GM18868 (cell line): ENCODE measurements at regions not wholly inside any gene's neighbourhood (a gene's known extent, or its start where the extent isn't known, plus 50 kb on each side); places are given as distances from the start of the nearest gene placed in this dataset.

Source experiments
- ATAC-seq: cut with Tn5 transposase; IDR thresholded peaks from one replicate; pipeline ENCODE4 v1.9.1; 2021; ENCODE audit warnings: mild to moderate bottlenecking, moderate library complexity; ENCODE audit not compliant: unreplicated experiment

- ATAC-seq, result no peak
Measured at GRCh38 chr13:31925079-31925478, 106.5 kb upstream of the FRY start.

GRCh38 chr13:31927219-31927653, 104.3 kb upstream of the FRY start:
- no peak for ATAC-seq

DNA sequence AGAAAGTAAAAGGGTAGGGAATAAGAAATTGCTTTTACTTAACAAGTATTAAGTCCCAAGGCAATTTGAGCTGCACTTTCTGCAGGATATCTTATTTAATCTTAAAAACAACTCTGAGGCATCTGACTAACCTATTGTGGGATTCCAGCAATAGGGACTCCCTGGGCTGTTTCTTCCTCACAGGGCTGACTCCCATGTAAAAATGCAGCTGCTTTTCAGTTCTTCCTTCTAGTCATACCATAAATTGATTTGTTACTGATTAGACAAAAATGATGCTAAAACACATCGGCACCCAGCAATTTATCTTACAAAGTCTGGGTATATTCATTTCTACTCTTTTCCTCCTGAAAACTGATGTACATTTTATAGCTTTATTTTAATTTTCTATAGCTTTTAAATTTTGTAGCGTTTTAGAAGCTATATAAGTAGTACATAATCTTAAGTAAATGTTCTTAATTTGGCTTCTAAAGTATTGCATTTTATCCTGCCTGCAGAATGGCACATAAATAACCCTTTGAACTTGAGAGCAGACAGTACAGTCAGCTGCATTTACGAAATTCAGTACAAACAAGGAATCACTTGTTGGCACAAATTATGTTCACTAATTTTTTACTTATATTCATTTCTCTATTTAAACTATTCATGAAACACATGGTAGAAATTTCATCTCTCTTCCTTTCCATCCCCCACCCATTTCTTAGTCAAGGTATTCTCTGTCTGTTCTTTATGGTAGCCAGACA, 102.4 kb upstream of the FRY start:
- ATAC-seq, result no peak

DNA sequence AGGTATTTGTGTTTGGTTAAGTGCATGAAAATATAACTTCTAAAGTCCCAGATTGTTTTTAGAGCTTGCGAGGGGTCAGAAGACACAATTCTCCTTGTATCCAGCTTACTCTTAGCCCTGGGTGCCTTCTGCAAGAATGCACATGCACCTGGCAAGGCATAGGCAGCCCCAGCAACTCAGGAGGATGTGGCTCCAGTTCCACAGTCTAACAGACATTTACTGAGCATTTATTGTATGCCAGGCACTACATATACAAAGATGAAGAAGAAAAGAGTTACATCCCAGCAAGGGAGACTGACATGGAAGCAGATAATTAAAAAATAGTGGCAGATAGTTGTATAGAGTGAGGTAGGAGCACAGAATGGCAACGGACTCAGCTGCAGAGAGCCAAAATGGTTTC, 101.1 kb upstream of the FRY start:
- peak; percentile 30 for ATAC-seq

DNA sequence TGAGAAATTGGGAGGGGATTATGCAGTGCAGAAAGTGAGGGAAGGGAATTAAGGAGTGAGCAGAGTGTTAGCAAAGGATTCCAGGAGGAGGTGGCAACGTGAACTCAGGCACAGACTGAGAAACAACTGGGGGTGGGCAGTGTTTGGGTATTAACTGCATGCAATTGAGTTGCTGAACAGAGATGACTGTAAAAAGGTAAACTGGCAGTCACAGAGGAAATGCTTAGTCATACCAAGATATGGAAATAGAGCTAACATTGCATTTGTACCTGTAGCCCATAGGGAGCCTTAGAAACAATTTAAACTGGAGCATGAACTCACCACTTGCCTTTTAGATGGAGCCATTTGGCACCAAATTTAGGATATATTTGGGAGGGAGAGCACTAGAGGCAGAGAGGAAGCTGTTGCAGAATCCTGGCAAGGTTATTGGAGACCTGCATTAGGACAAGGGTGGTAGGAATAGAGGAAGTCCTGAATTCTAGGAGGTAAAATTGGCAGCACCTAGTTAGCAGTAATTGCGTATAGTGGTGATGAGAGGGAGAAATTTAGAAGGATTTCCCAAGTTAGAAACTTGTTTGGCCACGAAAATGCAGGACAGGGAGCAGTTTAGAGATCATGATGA, 100.6 kb upstream of the FRY start:
- peak; percentile 99 for ATAC-seq

DNA sequence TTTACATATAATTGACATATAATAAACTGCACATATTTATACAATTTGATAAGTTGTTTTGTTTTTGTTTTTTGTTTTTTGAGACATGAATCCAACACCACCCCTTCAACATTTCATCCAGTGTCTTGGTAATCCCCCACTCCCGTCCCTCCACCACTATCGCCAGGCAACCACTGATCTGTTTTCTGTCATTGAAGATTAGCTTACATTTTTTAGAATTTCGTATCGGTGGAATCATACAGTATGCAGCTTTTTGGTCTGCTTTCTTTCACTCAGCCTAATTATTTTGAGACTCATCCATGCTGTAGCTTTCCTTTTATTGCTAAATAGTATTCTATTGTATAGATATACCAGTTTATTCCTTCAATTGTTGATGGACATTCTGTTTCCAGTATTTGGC, 94.1 kb upstream of the FRY start:
- ATAC-seq, result no peak

- no peak for ATAC-seq
Measured at GRCh38 chr13:31940076-31940475, 91.5 kb upstream of the FRY start.

DNA sequence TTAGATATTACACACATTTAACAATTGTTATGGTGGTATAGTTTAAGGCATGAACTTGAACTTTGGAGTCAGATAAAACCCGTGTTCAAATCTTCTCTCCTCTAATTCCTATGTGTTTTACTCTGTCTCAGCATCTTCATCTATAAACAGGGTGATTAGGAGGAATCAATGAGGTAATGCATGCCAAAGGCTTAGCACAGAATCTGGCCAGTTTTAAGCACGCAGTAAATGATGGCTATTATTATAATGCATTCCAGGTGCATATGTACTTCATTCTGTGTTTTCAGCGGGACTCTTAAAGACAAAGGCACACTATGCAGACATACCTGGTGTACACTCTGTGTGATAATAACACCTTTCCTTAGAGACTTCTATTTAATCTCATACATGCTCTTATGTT, 88.0 kb upstream of the FRY start:
- ATAC-seq, result no peak

DNA sequence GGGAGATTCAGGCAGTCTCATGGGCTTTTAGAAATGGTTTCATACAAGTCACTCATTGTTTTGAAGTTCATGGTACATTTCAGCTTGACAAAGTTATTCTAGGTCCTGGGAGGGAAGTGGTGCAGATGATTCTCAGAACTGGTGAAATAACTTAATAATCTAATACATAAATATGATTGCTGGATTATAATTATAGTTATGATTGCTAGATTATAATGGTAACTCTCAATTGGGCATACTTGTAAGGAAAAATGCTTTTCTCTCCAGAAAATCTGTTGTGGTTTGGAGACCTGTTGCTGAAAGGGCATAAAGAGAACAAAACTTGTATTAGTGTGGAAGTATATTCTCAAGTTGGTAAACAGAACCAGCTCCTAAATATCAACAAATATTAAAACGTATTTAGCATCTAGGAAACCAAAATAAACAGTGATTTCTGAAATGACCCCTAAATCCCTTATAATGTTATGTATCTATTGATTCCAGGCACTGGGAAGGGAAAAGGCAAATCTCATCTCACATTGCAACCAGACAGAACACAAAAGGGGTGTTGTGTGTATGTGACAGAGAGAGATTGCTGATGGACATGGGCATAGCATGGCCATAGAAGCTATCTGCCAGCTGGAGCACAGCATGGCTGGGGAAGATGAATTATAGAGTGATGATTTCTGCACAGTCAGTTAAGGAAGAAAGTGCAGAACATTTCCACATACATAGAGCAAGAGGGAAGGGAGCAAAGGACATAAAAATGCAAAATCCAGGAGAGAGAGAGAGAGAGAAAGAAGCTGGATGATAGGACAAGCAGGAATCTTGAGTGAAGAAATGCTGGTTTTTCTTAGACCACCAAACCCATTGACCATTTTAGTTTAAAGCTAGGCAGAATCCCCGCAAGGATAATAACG, 87.1 kb upstream of the FRY start:
- no peak for ATAC-seq

DNA sequence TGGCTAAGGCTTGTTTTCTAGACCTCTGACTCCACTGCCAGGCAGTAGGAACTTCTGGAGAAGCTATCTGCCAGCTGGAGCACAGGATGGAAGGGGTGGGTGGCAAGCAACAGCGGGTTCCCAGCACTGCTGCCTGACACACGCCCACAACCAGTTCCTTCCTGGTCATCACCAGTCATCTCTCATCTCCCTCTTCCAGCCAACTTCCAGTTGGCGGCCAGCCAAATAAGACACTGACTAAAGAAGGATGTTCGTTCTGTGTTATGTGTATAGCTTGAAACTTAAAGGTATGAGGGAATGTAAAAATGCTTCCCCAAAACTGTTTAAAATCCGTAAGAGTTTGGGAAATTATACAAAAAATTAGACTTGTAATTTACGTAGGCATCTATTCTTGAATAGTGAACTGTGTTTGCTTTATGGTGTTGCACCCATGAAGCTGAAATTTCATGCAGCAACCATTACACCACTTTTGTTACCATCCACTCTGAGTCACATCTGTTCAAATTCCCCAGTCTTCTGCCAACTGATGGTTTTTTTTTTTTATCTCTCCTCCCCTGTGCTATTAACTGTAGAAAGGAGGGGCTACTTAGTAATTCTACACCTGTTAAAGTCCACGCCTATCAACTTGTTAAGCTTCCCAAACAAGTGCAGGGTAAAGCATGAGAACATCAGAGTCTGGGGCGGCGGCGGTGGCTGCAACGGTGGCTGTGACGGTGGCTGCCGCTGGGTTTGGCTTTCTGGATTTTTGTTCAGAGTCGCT, 86.2 kb upstream of the FRY start:
- no peak for ATAC-seq

DNA sequence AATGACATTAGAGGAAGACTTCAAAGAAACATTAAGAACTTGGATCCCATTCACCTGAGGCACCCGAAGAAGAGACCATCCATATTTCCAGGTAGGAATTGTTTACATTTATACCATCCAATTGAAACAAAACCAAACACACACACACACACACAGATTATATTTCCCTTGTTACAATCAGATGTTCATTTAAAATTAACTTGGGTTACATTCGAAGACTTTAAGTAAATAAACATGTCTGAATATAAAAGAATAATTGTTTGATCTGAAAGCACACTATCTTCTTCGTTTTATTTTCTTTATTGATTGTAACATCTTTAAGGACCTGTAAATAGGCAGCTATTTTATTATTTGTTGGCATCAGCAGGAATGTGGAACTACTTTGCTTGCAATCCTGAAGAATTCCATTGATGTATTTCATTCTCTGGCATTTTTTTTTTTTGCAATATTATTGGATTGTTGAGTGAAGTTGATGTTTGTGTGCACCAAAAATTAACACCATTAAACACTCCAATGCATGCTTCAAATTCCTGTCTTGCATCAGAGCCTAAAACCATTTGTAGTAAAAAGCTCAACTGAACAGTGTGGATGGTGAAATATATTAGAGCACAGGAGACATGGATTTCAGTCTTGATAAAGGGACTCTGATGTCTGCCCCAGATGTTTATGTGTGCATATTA, 85.3 kb upstream of the FRY start:
- ATAC-seq, result no peak

DNA sequence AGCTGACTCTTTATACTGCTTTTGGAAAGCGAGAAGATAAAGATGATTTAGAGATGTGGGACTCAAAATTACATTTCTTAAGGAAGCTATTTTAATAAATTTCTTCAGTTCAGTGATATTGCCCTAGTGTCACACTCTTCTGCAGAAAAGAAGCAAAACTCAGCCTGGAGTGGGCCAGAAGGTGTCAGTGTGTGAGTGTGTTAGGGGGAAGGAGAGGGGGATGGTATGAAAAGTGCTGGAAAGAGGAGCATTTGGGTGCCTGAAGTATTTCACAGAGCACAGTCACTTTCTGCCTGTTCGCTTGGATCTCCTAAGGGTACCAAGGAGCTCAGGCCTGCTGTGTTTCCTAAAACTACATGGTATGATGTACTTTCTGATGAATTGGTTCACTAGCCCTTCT, 84.5 kb upstream of the FRY start:
- no peak for ATAC-seq

DNA sequence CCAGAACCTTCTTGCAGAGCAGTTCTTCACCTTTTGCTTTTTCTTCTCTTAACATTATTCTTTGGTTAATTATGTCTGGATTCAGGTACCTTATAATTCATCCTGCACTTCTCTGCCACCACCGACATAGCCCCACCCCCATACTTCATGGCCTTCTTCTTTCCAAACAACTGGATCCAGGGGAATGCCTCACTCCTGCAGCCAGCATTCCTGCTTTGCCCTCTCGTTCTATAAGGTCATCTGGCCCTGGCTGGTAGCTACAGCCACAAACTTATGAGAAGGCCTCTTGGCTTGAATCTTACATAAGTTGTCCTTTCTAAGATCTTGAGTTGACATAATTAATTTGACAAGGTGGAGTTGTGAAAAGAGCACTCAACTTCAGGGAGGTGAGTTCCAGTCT, 84.1 kb upstream of the FRY start:
- no peak for ATAC-seq

DNA sequence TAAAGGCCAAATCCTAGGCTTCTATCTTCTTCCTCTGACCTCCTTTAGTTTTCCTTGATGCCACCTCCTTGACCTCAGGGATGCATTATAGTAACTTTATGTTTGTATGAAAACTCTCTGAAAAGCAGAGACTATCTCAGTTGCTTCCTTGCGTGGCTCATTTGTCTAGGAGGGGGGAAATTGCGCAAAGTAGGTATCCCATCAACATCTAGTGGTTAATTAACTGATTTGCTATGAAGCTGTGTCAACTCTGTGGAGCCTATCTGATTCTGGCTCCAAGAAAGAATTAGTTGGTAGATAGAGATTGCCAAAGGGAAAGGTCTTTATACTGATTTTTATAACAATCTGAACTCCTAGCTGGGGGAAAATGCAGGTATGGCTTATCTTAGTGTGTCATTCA, 82.1 kb upstream of the FRY start:
- no peak for ATAC-seq

DNA sequence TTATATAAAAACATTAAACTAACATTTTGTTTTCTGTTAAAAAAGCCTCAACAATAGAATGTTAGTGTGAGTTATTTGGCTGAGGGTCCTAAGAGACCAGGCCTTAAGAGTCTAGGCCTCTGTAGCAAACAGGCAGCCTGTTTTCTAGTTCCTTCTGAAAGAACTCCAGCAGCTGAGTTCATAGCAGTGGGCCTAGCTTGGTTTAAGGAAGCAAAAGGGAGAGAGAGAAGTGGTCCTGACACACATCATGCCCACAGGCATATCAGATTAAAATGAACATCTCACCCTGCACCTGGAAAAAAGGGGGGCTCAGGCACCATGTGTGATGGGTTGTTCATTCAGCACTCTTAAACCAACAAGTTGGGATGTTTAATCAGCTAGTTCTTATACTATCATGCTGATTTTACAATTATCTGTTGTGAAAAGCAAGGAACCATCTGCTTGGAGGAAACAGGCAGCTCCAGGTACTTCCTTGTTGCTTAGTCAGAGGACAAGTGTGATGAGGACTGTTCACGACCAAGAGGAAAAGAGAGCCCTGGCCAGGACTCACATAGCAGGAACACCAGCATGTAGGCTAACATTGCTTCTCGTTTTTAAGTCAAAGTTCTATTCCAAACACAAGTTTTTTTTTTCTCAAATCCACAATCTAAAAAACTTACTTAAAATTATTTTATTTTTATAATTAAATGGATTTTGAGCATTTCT, 81.3 kb upstream of the FRY start:
- ATAC-seq, result no peak

- peak; percentile 94 for ATAC-seq
Measured at GRCh38 chr13:31951215-31951678, 80.3 kb upstream of the FRY start.

GRCh38 chr13:31952641-31953380, 78.8 kb upstream of the FRY start:
- no peak for ATAC-seq

GRCh38 chr13:31955101-31955500, 76.5 kb upstream of the FRY start:
- no peak for ATAC-seq

DNA sequence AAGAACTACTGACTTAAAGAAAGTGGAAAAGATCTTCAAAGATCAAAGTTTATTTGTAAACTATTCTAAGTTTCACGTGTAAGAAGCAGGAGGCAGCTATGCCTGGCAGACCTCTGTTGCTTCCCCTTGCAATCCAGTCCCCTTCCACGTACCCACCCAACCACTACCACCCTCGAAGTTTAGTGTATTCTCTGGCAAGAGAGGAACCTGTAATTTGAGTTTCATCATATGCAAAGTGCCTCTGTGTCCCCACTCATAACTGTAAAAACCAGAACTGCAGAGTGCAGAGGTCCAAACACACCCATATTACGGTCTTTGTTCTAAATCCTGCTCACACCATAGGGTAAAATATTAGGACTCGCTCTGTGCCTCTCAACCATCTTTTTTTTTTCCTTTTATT, 75.8 kb upstream of the FRY start:
- ATAC-seq, result no peak
